ENCODE measurements at regions not wholly inside any gene's neighbourhood (a gene's known extent, or its start where the extent isn't known, plus 50 kb on each side); places are given as distances from the start of the nearest gene placed in this dataset.
A peak's percentile ranks its signal among the peaks of the same experiment; 100 is the strongest.
"Not testable (repeated sequence)": the region's sequence is repeated elsewhere in the genome, so short reads cannot be mapped to it uniquely, and the experiment has no call there.

DNA sequence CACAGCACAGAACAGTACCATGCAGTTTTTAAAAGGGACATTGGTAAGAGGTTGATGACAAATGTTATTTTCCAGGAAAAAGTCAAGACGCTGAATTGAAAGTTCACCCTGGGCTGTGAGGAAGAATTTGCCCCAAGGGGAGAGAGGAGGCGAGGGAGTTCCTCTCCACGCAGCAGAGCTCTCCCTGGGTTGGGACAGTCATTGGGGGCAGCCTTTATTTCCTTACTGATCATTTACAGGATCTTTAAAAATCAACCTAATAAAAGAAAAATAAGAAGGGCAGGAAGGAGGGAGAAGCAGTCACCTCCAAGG lies 49.9 kb upstream of the WNT7B start:
- no peak for DNase-seq (ENCODE audit: low read depth in 2 of 3, low spot score in 1 of 3)

DNA sequence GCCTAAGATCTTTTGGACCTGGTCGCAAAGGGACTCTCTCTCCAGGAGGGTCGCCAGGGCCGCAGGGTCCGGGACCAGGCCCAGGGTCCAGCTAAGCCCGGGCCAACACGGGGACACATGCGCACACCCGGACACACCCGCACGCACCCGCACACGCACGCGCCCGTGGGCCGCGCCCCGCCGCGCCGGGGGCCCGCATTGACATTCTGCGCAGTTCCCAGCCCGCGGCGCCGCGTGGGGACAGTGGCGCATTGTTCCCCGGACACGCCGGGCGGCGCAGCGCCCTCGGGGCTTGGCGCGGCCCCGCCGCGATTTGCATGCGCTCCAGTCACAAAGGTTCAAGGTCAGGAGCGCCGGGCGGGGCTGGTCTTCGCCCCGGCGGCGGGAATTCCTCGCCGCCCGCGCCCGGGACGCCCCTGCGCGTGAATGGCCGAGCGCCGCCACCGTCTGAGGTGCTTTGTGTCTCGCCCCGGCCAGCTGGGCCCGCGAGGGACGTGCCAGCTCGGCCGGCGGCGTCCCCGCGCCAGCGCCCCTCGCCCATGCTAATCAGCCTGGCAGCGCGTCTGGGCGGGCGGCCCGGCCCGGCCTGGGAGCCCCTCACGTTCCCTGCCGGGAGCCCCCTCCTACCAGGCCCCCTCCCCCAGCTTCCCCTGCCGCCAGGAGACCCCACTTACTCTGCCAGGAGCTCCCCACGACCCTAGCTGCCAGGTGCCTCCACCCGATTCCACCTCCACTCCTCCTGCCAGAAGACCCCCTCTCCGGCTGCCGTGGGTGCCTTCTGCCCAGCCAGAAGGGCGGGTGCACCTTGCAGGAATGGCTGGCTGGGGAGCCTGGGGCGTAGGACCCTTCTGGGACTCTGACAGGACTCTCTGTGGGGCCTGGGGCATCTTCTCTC lies 50.5 kb upstream of the WNT7B start:
- DNase-seq (ENCODE audit: low read depth in 2 of 3, low spot score in 1 of 3): no peak

GRCh38 chr22:46028106-46028991 lies 51.4 kb upstream of the WNT7B start:
- DNase-seq (ENCODE audit: low read depth in 2 of 3, low spot score in 1 of 3): no peak

- no peak for DNase-seq (ENCODE audit: low read depth in 2 of 3, low spot score in 1 of 3)
These were observed 52.1 kb upstream of the WNT7B start for GRCh38 chr22:46029036-46029435.

DNA sequence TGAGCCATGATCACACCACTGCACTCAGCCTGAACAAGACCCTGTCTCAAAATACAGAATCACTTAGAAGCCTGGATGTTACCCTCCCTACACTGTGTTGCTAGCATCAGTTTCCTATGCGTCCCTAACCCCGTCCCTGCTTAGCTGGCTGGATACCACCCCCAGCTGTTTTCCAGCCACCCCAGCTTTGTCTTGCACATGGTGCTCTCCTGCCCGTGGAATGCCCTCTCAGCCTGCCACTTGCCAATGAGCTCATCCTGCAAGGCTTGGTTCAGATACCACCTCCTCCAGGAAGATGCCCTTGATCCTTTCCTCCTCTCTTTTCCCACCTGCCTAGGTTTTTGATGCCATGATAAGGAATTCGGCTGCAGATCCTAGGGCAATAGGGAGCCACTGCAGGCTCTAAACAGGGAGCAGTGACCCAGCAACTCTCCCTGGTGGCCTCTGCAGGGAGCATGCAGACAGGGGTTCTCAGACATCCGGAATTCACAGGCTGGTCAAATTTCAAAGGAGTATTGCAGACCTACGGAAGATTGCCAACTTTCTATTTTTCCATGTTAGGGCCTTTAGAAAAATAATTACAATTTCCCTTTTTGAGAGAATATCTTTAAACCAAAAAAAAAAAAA lies 52.7 kb upstream of the WNT7B start:
- DNase-seq (ENCODE audit: low read depth in 2 of 3, low spot score in 1 of 3): no peak

DNA sequence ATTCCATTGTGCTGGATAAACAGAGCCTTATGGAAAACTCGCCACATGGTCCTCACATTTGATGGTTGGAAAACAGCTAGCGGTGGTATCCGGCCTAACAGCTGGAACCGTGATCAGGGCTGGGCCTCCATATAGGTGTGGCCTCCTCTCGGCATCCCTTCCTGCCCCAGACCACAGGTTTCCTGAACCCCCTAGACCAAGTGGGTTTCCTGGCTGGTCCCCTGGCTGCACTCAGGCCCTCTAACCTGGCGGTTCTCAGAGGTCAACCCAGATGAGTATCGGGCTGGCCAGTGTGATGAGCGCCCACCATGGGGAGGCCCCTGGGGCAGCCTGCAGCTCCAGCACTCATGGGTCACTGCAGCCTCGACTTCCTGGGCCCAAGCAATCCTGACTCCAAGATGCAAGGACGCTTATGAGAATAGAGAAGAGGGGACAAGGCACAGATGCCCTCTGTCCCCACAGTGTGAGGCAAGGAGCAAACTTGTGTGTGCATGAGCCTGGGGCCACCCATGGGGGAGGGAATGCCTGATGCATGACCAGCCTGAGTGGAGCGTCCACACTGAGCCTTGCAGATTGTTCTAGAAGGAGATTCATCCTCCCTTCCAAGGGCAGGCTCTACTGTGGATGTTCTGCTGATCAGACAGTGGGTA lies 53.4 kb upstream of the WNT7B start:
- no peak for DNase-seq (ENCODE audit: low read depth in 2 of 3, low spot score in 1 of 3)

GRCh38 chr22:46031066-46031465 lies 54.1 kb upstream of the WNT7B start:
- no peak for DNase-seq (ENCODE audit: low read depth in 2 of 3, low spot score in 1 of 3)

DNA sequence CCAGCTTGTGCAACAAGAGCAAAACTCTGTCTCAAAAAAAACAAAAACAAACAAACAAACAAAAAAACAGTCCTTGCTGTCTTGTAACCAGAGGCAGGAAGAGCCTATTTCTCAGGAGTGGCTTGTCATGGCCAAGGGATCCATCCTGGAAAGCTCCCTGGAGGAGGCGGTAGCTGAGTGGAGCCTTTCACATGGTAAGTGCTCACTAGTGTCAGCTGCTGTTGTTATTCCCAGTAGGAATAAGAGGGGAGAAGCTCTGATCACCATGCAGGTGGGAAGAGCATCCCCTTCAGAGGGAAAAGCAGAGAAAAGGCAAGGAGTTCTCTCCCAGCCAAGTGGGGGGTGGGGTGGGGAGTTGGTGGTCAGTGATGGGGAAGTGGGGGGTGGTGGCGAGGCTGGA lies 54.6 kb upstream of the WNT7B start:
- DNase-seq (ENCODE audit: low read depth in 2 of 3, low spot score in 1 of 3): no peak

DNA sequence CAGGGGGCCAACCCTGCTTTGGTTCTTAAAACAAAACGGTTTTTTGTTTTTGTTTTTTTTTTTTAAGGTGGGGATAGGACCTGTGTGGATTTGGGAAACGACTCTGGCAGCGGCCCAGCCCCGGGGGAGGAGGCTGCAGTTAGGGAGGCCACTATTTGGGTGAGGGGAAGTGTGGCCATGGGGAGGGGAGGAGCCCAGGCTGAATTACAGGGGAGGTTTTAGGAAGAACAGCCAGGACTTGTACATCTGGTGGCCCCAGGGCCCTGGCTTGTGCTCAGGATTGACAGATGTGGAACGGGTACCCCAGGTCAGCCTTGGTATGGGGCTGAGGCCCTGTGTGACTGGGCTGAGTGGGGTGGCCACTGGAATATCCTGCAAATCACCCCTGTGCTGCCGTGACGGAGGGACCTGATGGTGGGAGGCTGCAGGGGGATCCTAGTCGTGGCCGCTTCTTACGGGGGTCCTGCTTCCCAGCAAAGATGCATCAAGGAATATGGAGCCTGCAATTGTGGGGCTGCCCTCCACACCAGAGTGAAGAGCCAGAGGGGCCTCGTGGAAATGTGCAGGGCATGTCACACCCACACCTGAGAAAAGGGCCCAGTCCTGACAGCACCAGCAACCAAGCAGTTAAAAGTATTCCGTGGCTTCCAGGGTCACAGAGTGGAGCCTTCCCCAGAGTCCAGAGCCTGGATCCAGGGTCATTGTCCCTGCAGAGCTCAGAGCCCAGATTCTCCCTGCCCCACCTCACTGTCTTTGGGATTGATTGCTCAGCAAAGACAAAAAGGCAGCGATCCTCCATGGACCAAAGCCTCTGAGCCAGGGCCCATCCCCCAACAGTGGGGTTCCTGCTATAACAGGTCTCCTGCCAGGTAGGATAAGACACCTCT lies 55.2 kb upstream of the WNT7B start:
- DNase-seq (ENCODE audit: low read depth in 2 of 3, low spot score in 1 of 3): no peak

- DNase-seq (ENCODE audit: low read depth in 2 of 3, low spot score in 1 of 3): no peak
These were observed 56.6 kb upstream of the WNT7B start for GRCh38 chr22:46033256-46034200.

DNA sequence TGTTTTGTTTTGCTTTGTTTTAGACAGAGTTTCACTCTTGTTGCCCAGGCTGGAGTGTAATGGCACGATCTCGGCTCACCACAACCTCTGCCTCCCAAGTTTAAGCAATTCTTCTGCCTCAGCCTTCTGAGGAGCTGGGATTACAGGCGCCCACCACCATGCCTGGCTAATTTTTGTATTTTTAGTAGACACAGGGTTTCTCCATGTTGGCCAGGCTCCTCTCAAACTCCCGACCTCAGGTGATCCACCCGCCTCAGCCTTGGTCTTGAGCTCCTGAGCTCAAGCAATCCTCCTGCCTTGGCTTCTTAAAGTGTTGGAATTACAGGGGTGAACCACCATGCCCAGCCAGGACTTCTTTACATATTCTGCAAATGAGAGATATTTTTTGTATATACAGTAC lies 57.5 kb upstream of the WNT7B start:
- DNase-seq (ENCODE audit: low read depth in 2 of 3, low spot score in 1 of 3): not testable (repeated sequence)

GRCh38 chr22:46035380-46035741 lies 58.4 kb upstream of the WNT7B start:
- no peak for DNase-seq (ENCODE audit: low read depth in 2 of 3, low spot score in 1 of 3)

GRCh38 chr22:46035742-46036557 lies 59.0 kb upstream of the WNT7B start:
- peak; percentile 99 to 100 (median 100) for DNase-seq (ENCODE audit: low read depth in 2 of 3, low spot score in 1 of 3)

- DNase-seq (ENCODE audit: low read depth in 2 of 3, low spot score in 1 of 3): no peak
These were observed 59.8 kb upstream of the WNT7B start for GRCh38 chr22:46036558-46037408.

- DNase-seq (ENCODE audit: low read depth in 2 of 3, low spot score in 1 of 3): no peak
These were observed 61.2 kb upstream of the WNT7B start for GRCh38 chr22:46038174-46038487.

- DNase-seq (ENCODE audit: low read depth in 2 of 3, low spot score in 1 of 3): no peak
These were observed 61.8 kb upstream of the WNT7B start for GRCh38 chr22:46038516-46039430.

- DNase-seq (ENCODE audit: low read depth in 2 of 3, low spot score in 1 of 3): no peak
These were observed 62.6 kb upstream of the WNT7B start for GRCh38 chr22:46039535-46039934.

All from stimulated activated CD4-positive, alpha-beta T cell treated with anti-CD3 and anti-CD28 coated beads, Interleukin-12 subunit alpha, Interleukin-12 subunit beta, amount 100 ng/mL, for 48 hours (primary cell).